SK-N-SH (cell line): ENCODE measurements at regions not wholly inside any gene's neighbourhood (a gene's known extent, or its start where the extent isn't known, plus 50 kb on each side); places are given as distances from the start of the nearest gene placed in this dataset.

ENCODE experiments used
- CTCF ChIA-PET: fragments of 300-600, 350-600 bp; formaldehyde crosslinking; extraction: SDS; loops from one replicate; lab custom pipeline; 2021; lab: Yijun Ruan, JAX
- POLR2A ChIA-PET: fragments of 350-600 bp; sonication (Branson Sonifier 250); formaldehyde crosslinking; extraction: SDS; loops from one replicate; lab custom pipeline; 2020; ENCODE audit warnings: antibody characterized with exemption, inconsistent platforms; lab: Yijun Ruan, JAX
- DNase-seq: peaks from one replicate; pipeline ENCODE4 v3.0.0; 2012
- H2AFZ ChIP-seq: fragments of 200-600 bp; sonication (generic); 2 replicates; pipeline ENCODE4 v1.8.1; 2016; ENCODE audit warnings: antibody characterized with exemption, mild to moderate bottlenecking, low read depth
- H3F3A ChIP-seq: fragments of 200-600 bp; sonication (generic); replicated peaks from 2 replicates; pipeline ENCODE3; 2016; ENCODE audit warnings: antibody characterized with exemption, mild to moderate bottlenecking; ENCODE audit not compliant: insufficient read depth
- H3K27ac ChIP-seq, 2 experiments: fragments of 200-500 bp in 1 of 2; fragments of 200-600 bp in 1 of 2; sonication (Bioruptor generic) in 1 of 2; sonication (generic), shearing (Covaris generic) in 1 of 2; 2 replicates each; pipeline versions ENCODE4 v1.5.1 to v1.6.1; 2014 to 2016; ENCODE audit warnings: low read depth in 2 of 2, inconsistent platforms in 1 of 2, low read length in 1 of 2, mild to moderate bottlenecking in 1 of 2, mixed read lengths in 1 of 2
- H3K27me3 ChIP-seq: fragments of 200-600 bp; sonication (generic), shearing (Covaris generic); 2 replicates; pipeline ENCODE4 v1.6.1; 2016; ENCODE audit warnings: mixed run types; ENCODE audit not compliant: insufficient read depth
- H3K36me3 ChIP-seq, 2 experiments: fragments of 200-500 bp in 1 of 2; fragments of 200-600 bp in 1 of 2; sonication (Bioruptor generic) in 1 of 2; sonication (generic) in 1 of 2; replicated peaks in 1 of 2; 2 replicates each; pipeline versions ENCODE3 to v1.5.1; 2014 to 2016; ENCODE audit warnings: low read length in 1 of 2, mild to moderate bottlenecking in 1 of 2; ENCODE audit not compliant: insufficient read depth in 2 of 2, control insufficient read depth in 1 of 2
- H3K4me1 ChIP-seq, 2 experiments: fragments of 200-500 bp in 1 of 2; fragments of 200-600 bp in 1 of 2; sonication (Bioruptor generic) in 1 of 2; sonication (generic), shearing (Covaris generic) in 1 of 2; 2 replicates each; pipeline versions ENCODE4 v1.5.1 to v1.6.1; 2014 to 2016; ENCODE audit warnings: low read depth in 1 of 2, low read length in 1 of 2, mixed run types in 1 of 2; ENCODE audit not compliant: insufficient read depth in 2 of 2, control insufficient read depth in 1 of 2
- H3K4me2 ChIP-seq: fragments of 200-600 bp; sonication (generic), shearing (Covaris generic); 2 replicates; pipeline ENCODE4 v1.6.1; 2017; ENCODE audit warnings: mixed run types
- H3K4me3 ChIP-seq, 2 experiments: fragments of 200-500 bp in 1 of 2; fragments of 200-600 bp in 1 of 2; sonication (Bioruptor generic) in 1 of 2; sonication (generic), shearing (Covaris generic) in 1 of 2; 2 replicates each; pipeline versions ENCODE4 v1.5.1 to v1.8.1; 2014 to 2016; ENCODE audit warnings: low read depth in 2 of 2, inconsistent platforms in 1 of 2, low read length in 1 of 2, mild to moderate bottlenecking in 1 of 2, mixed read lengths in 1 of 2, moderate library complexity in 1 of 2
- H3K79me2 ChIP-seq: fragments of 200-600 bp; sonication (generic); 2 replicates; pipeline ENCODE4 v1.8.1; 2017; ENCODE audit warnings: mild to moderate bottlenecking; ENCODE audit not compliant: insufficient read depth
- H3K9ac ChIP-seq: fragments of 200-600 bp; sonication (generic); 2 replicates; pipeline ENCODE4 v1.6.1; 2017; ENCODE audit warnings: mixed run types
- H3K9me2 ChIP-seq: fragments of 200-600 bp; sonication (generic); 2 replicates; pipeline ENCODE4 v1.6.1; 2017; ENCODE audit warnings: mixed run types
- H3K9me3 ChIP-seq: fragments of 200-600 bp; sonication (generic); 2 replicates; pipeline ENCODE4 v1.6.1; 2017; ENCODE audit warnings: mixed run types, mild to moderate bottlenecking, moderate library complexity
- H4K20me1 ChIP-seq: fragments of 200-600 bp; sonication (generic); 2 replicates; pipeline ENCODE4 v1.6.1; 2017; ENCODE audit warnings: mild to moderate bottlenecking, mixed run types; ENCODE audit not compliant: insufficient read depth
- ELF1 ChIP-seq: IDR thresholded peaks from 2 replicates; pipeline ENCODE4 v1.4.0; 2012
- FOXM1 ChIP-seq: IDR thresholded peaks from 2 replicates; pipeline ENCODE4 v1.4.0; 2012; ENCODE audit warnings: low read depth, mild to moderate bottlenecking
- GABPA ChIP-seq: IDR thresholded peaks from 2 replicates; pipeline ENCODE4 v1.4.0; 2012; ENCODE audit warnings: low read depth, mild to moderate bottlenecking
- JUND ChIP-seq: IDR thresholded peaks from 2 replicates; pipeline ENCODE4 v1.4.0; 2012
- MXI1 ChIP-seq: IDR thresholded peaks from 2 replicates; pipeline ENCODE4 v1.6.1; 2012; ENCODE audit warnings: mild to moderate bottlenecking, low read depth, low read length, improper control_type of control experiment
- NRF1 ChIP-seq: IDR thresholded peaks from 2 replicates; pipeline ENCODE4 v1.6.1; 2012; ENCODE audit warnings: low read depth, mild to moderate bottlenecking, low read length
- RFX5 ChIP-seq: IDR thresholded peaks from 2 replicates; pipeline ENCODE4 v1.6.1; 2012; ENCODE audit warnings: mild to moderate bottlenecking, improper control_type of control experiment, low read length
- RXRA ChIP-seq: IDR thresholded peaks from 2 replicates; pipeline ENCODE4 v1.4.0; 2012; ENCODE audit warnings: low read depth, mild to moderate bottlenecking, borderline replicate concordance
- SIN3A ChIP-seq: IDR thresholded peaks from 2 replicates; pipeline ENCODE4 v1.6.1; 2012; ENCODE audit warnings: low read depth, mild to moderate bottlenecking, low read length, moderate library complexity, borderline replicate concordance
- SMC3 ChIP-seq: IDR thresholded peaks from 2 replicates; pipeline ENCODE4 v1.6.1; 2012; ENCODE audit warnings: low read depth, low read length, improper control_type of control experiment
- TAF1 ChIP-seq: IDR thresholded peaks from 2 replicates; pipeline ENCODE4 v1.6.1; 2012; ENCODE audit warnings: low read depth, mild to moderate bottlenecking, low read length, moderate library complexity, borderline replicate concordance
- WGBS: methylation state at CpG from one replicate; pipeline ENCODE4 v1.1.6; 2017; ENCODE audit warnings: low lambda C conversion rate; 5-methylcytosine and 5-hydroxymethylcytosine counted together
- TF ChIP-seq, protein P1 (sequence below): IDR thresholded peaks from 2 replicates; pipeline ENCODE4; 2012
- TF ChIP-seq, protein P2 (sequence below): fragments of 200-600 bp; sonication (generic); IDR thresholded peaks from 2 replicates; pipeline ENCODE4 v1.6.1; 2017; ENCODE audit warnings: antibody characterized with exemption, mild to moderate bottlenecking, moderate library complexity
- TF ChIP-seq, protein P3 (sequence below): IDR thresholded peaks from 2 replicates; pipeline ENCODE4 v1.6.1; 2012; ENCODE audit warnings: mild to moderate bottlenecking, low read depth, low read length, moderate library complexity
- TF ChIP-seq, protein P4 (sequence below): IDR thresholded peaks from 2 replicates; pipeline ENCODE4 v1.4.0; 2012; ENCODE audit warnings: low read depth, borderline replicate concordance
- TF ChIP-seq, protein P5 (sequence below): IDR thresholded peaks from 2 replicates; pipeline ENCODE4 v1.4.0; 2012; ENCODE audit warnings: low read depth, borderline replicate concordance

DNA sequence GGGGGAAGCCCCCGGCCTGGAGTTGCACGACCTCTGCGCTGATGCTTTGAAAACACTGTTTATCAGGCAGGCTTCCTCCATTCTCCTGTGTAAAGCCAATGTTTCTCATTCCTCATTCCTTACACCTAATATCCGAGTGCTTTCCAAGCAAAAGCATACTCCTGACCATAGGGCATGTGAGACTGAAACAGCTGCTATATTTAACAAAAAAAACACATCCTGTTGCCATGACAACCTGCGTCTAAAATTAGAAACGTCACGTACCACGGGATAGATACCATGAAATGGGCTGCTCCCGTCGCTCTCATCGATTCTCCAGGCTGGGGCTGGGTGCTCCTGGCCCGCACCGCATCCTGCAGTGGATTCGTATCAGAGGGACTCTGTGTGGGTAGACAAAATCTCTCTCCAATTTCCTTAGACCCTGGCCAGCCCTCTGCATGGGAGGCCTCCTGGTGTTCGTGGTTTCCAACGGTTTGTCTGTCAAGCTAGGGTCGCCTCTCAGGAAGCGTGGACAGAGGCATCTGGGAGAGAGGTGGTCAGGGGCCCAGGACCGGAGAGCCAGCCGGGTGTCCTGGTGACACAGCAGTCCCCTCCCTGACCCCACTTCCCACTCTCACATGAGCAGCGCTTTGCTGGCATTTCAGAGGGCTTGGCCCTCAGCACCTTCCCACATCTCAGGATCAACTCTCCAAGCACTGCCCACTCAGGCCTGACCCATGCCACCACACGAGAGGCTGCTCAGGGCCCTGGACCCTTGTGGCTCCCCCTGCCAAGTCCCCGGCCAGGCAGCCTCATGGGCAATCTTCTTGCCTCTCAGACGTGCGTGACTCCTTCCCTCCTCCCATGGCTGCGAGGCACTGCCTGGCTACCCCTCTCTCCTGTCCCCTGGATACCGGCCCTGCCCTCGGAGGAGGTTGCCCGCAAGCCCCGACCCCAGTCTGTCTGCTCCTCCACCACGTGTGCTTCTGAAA is 268.1 kb downstream of the NDUFA10 start:
- no peak overlapping the region for H3K9ac ChIP-seq
- H3K4me1 ChIP-seq, result no peaks in the 10 kb centered on the region
- no peak overlapping the region for H3K27ac ChIP-seq
- no peaks in the 10 kb centered on the region for H3K9me2 ChIP-seq
- H4K20me1 ChIP-seq, result no peaks in the 10 kb centered on the region
- H3K27me3 ChIP-seq, result no peaks in the 10 kb centered on the region
- DNase-seq, result no peak
- H3K4me3 ChIP-seq, result no peak overlapping the region
- H3K4me2 ChIP-seq, result no peak overlapping the region
- ChIA-PET CTCF (interaction anchor here (1.3 kb wide), 1 partner anchor 11 kb away, joined by 4 read pairs; no protein-coding TSS in a partner anchor), POLR2A (interaction anchor here (0.6 kb wide), 1 partner anchor 11 kb away, joined by 4 read pairs; no protein-coding TSS in a partner anchor)
- no peaks in the 10 kb centered on the region for H3K9me3 ChIP-seq
- no peaks in the 10 kb centered on the region for H3K79me2 ChIP-seq
- no peak overlapping the region for H2AFZ ChIP-seq
- WGBS, result 60% methylated on average over 22 of the region's 31 CpGs
- TF ChIP-seq GABPA, result no peak
- no peak for TF ChIP-seq SMC3
- TF ChIP-seq NRF1, result no peak
- no peak for TF ChIP-seq RXRA
- TF ChIP-seq, protein P1, sequence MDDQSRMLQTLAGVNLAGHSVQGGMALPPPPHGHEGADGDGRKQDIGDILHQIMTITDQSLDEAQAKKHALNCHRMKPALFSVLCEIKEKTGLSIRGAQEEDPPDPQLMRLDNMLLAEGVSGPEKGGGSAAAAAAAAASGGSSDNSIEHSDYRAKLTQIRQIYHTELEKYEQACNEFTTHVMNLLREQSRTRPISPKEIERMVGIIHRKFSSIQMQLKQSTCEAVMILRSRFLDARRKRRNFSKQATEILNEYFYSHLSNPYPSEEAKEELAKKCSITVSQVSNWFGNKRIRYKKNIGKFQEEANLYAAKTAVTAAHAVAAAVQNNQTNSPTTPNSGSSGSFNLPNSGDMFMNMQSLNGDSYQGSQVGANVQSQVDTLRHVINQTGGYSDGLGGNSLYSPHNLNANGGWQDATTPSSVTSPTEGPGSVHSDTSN, result no peak
- TF ChIP-seq RFX5, result no peak
- TF ChIP-seq JUND, result no peak
- no peak for TF ChIP-seq ELF1
- TF ChIP-seq, protein P2, sequence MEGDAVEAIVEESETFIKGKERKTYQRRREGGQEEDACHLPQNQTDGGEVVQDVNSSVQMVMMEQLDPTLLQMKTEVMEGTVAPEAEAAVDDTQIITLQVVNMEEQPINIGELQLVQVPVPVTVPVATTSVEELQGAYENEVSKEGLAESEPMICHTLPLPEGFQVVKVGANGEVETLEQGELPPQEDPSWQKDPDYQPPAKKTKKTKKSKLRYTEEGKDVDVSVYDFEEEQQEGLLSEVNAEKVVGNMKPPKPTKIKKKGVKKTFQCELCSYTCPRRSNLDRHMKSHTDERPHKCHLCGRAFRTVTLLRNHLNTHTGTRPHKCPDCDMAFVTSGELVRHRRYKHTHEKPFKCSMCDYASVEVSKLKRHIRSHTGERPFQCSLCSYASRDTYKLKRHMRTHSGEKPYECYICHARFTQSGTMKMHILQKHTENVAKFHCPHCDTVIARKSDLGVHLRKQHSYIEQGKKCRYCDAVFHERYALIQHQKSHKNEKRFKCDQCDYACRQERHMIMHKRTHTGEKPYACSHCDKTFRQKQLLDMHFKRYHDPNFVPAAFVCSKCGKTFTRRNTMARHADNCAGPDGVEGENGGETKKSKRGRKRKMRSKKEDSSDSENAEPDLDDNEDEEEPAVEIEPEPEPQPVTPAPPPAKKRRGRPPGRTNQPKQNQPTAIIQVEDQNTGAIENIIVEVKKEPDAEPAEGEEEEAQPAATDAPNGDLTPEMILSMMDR, result no peak
- no peak for TF ChIP-seq MXI1
- TF ChIP-seq FOXM1, result no peak
- TF ChIP-seq SIN3A, result no peak
- no peaks in the 10 kb centered on the region for H3F3A ChIP-seq
- H3K36me3 ChIP-seq, result no peaks in the 10 kb centered on the region

DNA sequence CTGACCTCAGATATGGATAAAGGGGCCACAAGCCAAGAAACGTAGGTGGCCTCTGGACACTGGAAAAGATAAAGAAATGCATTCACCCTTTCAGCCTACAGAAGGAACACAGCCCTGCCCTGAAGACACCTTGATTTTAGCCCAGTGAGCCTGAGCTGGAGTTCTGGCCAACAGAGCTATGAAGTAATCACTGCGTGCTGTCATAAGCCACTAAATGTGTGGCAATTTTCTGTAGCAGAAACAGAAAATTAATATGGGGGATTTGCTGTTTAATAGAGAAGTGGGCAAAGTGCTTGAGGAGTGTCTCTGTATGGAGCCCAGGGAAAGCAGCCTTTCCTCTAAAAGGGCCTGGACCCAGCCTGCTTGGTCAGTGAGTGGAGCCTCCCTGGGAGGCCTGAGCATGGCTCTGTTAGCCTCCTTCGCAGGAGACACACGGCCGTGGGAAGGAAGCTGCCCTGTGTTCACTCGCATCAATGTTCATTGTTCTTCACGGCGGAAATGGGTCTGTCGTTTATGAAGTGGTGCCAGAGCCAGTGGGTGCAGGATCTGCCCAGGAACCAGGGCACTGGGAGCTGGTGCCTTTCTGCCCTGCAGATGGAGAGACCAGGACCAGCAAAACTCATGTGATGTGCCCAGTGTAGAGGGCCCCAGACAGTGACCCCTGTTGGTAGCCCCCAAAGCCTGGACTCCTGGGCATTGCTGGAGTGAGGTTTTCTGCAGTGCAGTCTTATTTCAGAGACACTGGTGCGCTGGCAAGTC is 268.9 kb downstream of the NDUFA10 start:
- no peaks in the 10 kb centered on the region for H3K79me2 ChIP-seq
- H3K27ac ChIP-seq, result no peak overlapping the region
- no peak overlapping the region for H3K4me3 ChIP-seq
- POLR2A ChIA-PET, result interaction anchor here (0.6 kb wide), 1 partner anchor 183 kb away, joined by 3 read pairs; no protein-coding TSS in a partner anchor
- no peak for DNase-seq
- H3K9ac ChIP-seq, result no peak overlapping the region
- CTCF ChIA-PET, result interaction anchor here (1.3 kb wide), 1 partner anchor 10 kb away, joined by 4 read pairs; no protein-coding TSS in a partner anchor
- no peak overlapping the region for H2AFZ ChIP-seq
- H3F3A ChIP-seq, result no peaks in the 10 kb centered on the region
- no peak overlapping the region for H3K4me2 ChIP-seq
- no peaks in the 10 kb centered on the region for H3K9me2 ChIP-seq
- H4K20me1 ChIP-seq, result no peaks in the 10 kb centered on the region
- no peaks in the 10 kb centered on the region for H3K9me3 ChIP-seq
- no peaks in the 10 kb centered on the region; a peak in 1 of 4 replicates for H3K4me1 ChIP-seq
- H3K27me3 ChIP-seq, result no peaks in the 10 kb centered on the region
- no peaks in the 10 kb centered on the region for H3K36me3 ChIP-seq
- 47% methylated on average over 6 of the region's 10 CpGs for WGBS
- TF ChIP-seq, protein P3, sequence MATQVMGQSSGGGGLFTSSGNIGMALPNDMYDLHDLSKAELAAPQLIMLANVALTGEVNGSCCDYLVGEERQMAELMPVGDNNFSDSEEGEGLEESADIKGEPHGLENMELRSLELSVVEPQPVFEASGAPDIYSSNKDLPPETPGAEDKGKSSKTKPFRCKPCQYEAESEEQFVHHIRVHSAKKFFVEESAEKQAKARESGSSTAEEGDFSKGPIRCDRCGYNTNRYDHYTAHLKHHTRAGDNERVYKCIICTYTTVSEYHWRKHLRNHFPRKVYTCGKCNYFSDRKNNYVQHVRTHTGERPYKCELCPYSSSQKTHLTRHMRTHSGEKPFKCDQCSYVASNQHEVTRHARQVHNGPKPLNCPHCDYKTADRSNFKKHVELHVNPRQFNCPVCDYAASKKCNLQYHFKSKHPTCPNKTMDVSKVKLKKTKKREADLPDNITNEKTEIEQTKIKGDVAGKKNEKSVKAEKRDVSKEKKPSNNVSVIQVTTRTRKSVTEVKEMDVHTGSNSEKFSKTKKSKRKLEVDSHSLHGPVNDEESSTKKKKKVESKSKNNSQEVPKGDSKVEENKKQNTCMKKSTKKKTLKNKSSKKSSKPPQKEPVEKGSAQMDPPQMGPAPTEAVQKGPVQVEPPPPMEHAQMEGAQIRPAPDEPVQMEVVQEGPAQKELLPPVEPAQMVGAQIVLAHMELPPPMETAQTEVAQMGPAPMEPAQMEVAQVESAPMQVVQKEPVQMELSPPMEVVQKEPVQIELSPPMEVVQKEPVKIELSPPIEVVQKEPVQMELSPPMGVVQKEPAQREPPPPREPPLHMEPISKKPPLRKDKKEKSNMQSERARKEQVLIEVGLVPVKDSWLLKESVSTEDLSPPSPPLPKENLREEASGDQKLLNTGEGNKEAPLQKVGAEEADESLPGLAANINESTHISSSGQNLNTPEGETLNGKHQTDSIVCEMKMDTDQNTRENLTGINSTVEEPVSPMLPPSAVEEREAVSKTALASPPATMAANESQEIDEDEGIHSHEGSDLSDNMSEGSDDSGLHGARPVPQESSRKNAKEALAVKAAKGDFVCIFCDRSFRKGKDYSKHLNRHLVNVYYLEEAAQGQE, result no peak
- TF ChIP-seq, protein P4, sequence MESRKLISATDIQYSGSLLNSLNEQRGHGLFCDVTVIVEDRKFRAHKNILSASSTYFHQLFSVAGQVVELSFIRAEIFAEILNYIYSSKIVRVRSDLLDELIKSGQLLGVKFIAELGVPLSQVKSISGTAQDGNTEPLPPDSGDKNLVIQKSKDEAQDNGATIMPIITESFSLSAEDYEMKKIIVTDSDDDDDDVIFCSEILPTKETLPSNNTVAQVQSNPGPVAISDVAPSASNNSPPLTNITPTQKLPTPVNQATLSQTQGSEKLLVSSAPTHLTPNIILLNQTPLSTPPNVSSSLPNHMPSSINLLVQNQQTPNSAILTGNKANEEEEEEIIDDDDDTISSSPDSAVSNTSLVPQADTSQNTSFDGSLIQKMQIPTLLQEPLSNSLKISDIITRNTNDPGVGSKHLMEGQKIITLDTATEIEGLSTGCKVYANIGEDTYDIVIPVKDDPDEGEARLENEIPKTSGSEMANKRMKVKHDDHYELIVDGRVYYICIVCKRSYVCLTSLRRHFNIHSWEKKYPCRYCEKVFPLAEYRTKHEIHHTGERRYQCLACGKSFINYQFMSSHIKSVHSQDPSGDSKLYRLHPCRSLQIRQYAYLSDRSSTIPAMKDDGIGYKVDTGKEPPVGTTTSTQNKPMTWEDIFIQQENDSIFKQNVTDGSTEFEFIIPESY, result no peak
- no peak for TF ChIP-seq TAF1
- TF ChIP-seq, protein P5, sequence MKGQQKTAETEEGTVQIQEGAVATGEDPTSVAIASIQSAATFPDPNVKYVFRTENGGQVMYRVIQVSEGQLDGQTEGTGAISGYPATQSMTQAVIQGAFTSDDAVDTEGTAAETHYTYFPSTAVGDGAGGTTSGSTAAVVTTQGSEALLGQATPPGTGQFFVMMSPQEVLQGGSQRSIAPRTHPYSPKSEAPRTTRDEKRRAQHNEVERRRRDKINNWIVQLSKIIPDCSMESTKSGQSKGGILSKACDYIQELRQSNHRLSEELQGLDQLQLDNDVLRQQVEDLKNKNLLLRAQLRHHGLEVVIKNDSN, result no peak
